Panc1 (cell line): ENCODE measurements at regions not wholly inside any gene's neighbourhood (a gene's known extent, or its start where the extent isn't known, plus 50 kb on each side); places are given as distances from the start of the nearest gene placed in this dataset.

ENCODE experiments used
- ATAC-seq: fragments of 200-7000 bp; cut with Tn5 transposase; 2 replicates; pipeline ENCODE4 v1.9.1; 2020; ENCODE audit warnings: mild to moderate bottlenecking, moderate library complexity
- BruUV-seq: library from RNA; stranded (reverse); fragments of 400-500 nt; replicated peaks from 2 replicates; lab custom pipeline; 2021; lab: Mats Ljungman, UMichigan
- CTCF ChIA-PET: fragments of 300-600 bp; sonication (Branson Sonifier 250); formaldehyde crosslinking; loops from one replicate; lab custom pipeline; 2022; ENCODE audit warnings: antibody characterized with exemption; lab: Charles Lee
- POLR2A ChIA-PET: fragments of 300-600 bp; sonication (Branson Sonifier 250); formaldehyde crosslinking; loops from one replicate; lab custom pipeline; 2022; ENCODE audit warnings: antibody characterized with exemption; lab: Charles Lee
- DNase-seq: peaks from one replicate; pipeline ENCODE4 v3.0.0-alpha.2; 2010; ENCODE audit warnings: low read depth, low spot score
- H3K27ac ChIP-seq: 2 replicates; pipeline ENCODE4 v1.5.1; 2011; ENCODE audit warnings: mild to moderate bottlenecking, low read length, inconsistent platforms
- H3K27me3 ChIP-seq: fragments of 200-500 bp; sonication (Bioruptor generic); 2 replicates; pipeline ENCODE4 v1.6.0; 2014; ENCODE audit warnings: low read length, inconsistent platforms; ENCODE audit not compliant: control insufficient read depth, insufficient read depth
- H3K36me3 ChIP-seq: fragments of 200-500 bp; sonication (Bioruptor generic); 2 replicates; pipeline ENCODE4 v1.5.1; 2014; ENCODE audit warnings: inconsistent platforms, mild to moderate bottlenecking, low read length, moderate library complexity; ENCODE audit not compliant: control insufficient read depth, insufficient read depth
- H3K4me1 ChIP-seq: 2 replicates; pipeline ENCODE4 v1.5.1; 2011; ENCODE audit warnings: inconsistent platforms, mild to moderate bottlenecking, low read length, moderate library complexity; ENCODE audit not compliant: control insufficient read depth, insufficient read depth
- H3K4me3 ChIP-seq, 2 experiments: 2 replicates each; pipeline ENCODE4 v1.5.1; 2011 to 2012; ENCODE audit warnings: low read depth in 2 of 2, low read length in 2 of 2, mild to moderate bottlenecking in 2 of 2, inconsistent platforms in 1 of 2, moderate library complexity in 1 of 2
- H3K9me3 ChIP-seq: fragments of 200-500 bp; sonication (Bioruptor generic); 2 replicates; pipeline ENCODE4 v1.5.1; 2014; ENCODE audit warnings: low read depth, mild to moderate bottlenecking, inconsistent platforms, low read length, moderate library complexity; ENCODE audit not compliant: control insufficient read depth, insufficient read depth
- CTCF ChIP-seq: fragments of 450-650 bp; IDR thresholded peaks from 2 replicates; pipeline ENCODE4 v1.5.1; 2017; ENCODE audit warnings: mild to moderate bottlenecking
- POLR2AphosphoS5 ChIP-seq: IDR thresholded peaks from 2 replicates; pipeline ENCODE4 v1.6.1; 2012; ENCODE audit warnings: mild to moderate bottlenecking, low read depth, low read length, moderate library complexity
- REST ChIP-seq, 2 experiments: IDR thresholded peaks; 2 replicates each; pipeline ENCODE4 v1.6.1; 2011 to 2012; ENCODE audit warnings: low read depth in 2 of 2, control low read depth in 1 of 2, low read length in 1 of 2, mild to moderate bottlenecking in 1 of 2, moderate library complexity in 1 of 2; ENCODE audit not compliant: insufficient read depth in 1 of 2
- SIN3A ChIP-seq: IDR thresholded peaks from 2 replicates; pipeline ENCODE4 v1.6.1; 2012; ENCODE audit warnings: low read depth, mild to moderate bottlenecking, low read length, moderate library complexity, borderline replicate concordance; ENCODE audit not compliant: insufficient read depth
- TCF7L2 ChIP-seq: IDR thresholded peaks from 2 replicates; pipeline ENCODE4 v1.6.1; 2011; ENCODE audit warnings: mild to moderate bottlenecking, low read depth, low read length, inconsistent platforms
- in situ Hi-C: cut with HindIII; loops from 2 replicates; pipeline ENCODE4 v1.10.0; 2016; ENCODE audit warnings: low sequenced_read_pairs, low pct_unique_long_range_greater_than_20kb
- intact Hi-C: fragments of 100-400 bp; cut with micrococcal nuclease; formaldehyde crosslinking; loops from one replicate; pipeline ENCODE4 v1.10.0; 2022; ENCODE audit not compliant: unreplicated experiment

- CTCF ChIA-PET = no interaction called here
- Histone ChIP-seq H3K27ac (no peak overlapping the region), H3K9me3 (no peaks in the 10 kb centered on the region), H3K4me3 (no peak overlapping the region), H3K36me3 (no peaks in the 10 kb centered on the region), H3K4me1 (no peaks in the 10 kb centered on the region), H3K27me3 (no peaks in the 10 kb centered on the region)
- BruUV-seq = no TSS peak
- in situ Hi-C loops = no loop called here
- DNase-seq (no peak), ATAC-seq (no peak)
- intact Hi-C loops = no loop called here
- TF ChIP-seq POLR2AphosphoS5 (no peak), CTCF (no peak), REST (IDR thresholded peaks at IDR 0.05; ENCODE audit: insufficient read depth in 1 of 2, low read depth in 2 of 2, low read length in 1 of 2) (no peak), SIN3A (no peak), TCF7L2 (no peak)
- POLR2A ChIA-PET = no interaction called here
Observed at GRCh38 chr2:38214209-38214717, 138.3 kb upstream of the CYP1B1 start.

GRCh38 chr2:38213619-38214167, 137.7 kb upstream of the CYP1B1 start:
- intact Hi-C loops (no loop called here), in situ Hi-C loops (no loop called here)
- ChIA-PET POLR2A (no interaction called here), CTCF (no interaction called here)
- H3K4me1 ChIP-seq = no peaks in the 10 kb centered on the region
- H3K36me3 ChIP-seq = no peaks in the 10 kb centered on the region
- BruUV-seq = no TSS peak
- ATAC-seq = no peak
- H3K27me3 ChIP-seq = no peaks in the 10 kb centered on the region
- H3K9me3 ChIP-seq = no peaks in the 10 kb centered on the region
- no peak for TF ChIP-seq POLR2AphosphoS5
- no peak for TF ChIP-seq TCF7L2
- TF ChIP-seq CTCF = no peak
- no peak for TF ChIP-seq SIN3A
- TF ChIP-seq REST (IDR thresholded peaks at IDR 0.05; ENCODE audit: insufficient read depth in 1 of 2, low read depth in 2 of 2, low read length in 1 of 2) = no peak
- H3K27ac ChIP-seq = no peak overlapping the region
- H3K4me3 ChIP-seq = no peak overlapping the region
- DNase-seq = no peak
